ENCODE measurements at regions not wholly inside any gene's neighbourhood (a gene's known extent, or its start where the extent isn't known, plus 50 kb on each side); places are given as distances from the start of the nearest gene placed in this dataset.

- no peaks in the 10 kb centered on the region for H3K9me1 ChIP-seq (replicated peaks; ENCODE audit: control insufficient read depth, extremely low read depth, insufficient read depth, low read length)
- no peaks in the 10 kb centered on the region for H3K9me3 ChIP-seq (replicated peaks; ENCODE audit: control insufficient read depth, insufficient read depth, low read length)
- no peaks in the 10 kb centered on the region for H3K36me3 ChIP-seq (ENCODE audit: control insufficient read depth in 2 of 2, extremely low read depth in 1 of 2, insufficient read depth in 2 of 2, low read length in 2 of 2)
- ChIA-PET CTCF (no interaction called here), POLR2A (no interaction called here)
- DNase-seq (ENCODE audit: low read depth, low spot score) (no peak), FAIRE-seq (no peak)
- H3K79me2 ChIP-seq (ENCODE audit: control insufficient read depth, insufficient read depth, low read length): no peaks in the 10 kb centered on the region
- no peak overlapping the region for H3K4me2 ChIP-seq (ENCODE audit: insufficient read depth, low read length)
- dilution Hi-C loops (cut with MboI; ENCODE audit: extremely low pct_ligation_motif_present, low sequenced_read_pairs) (no loop called here), intact Hi-C loops (cut with micrococcal nuclease) (no loop called here)
- peaks cover 0 to 6% of the 10 kb centered on the region in 2 experiments for H3K27me3 ChIP-seq (ENCODE audit: control insufficient read depth in 2 of 2, insufficient read depth in 2 of 2, low read length in 2 of 2)
- no peak overlapping the region for H3K4me3 ChIP-seq (replicated peaks in 1 of 3; ENCODE audit: insufficient read depth in 1 of 3, low read depth in 1 of 3, low read length in 3 of 3)
- H3K27ac ChIP-seq (ENCODE audit: insufficient read depth, low read depth, low read length): no peak overlapping the region
- no peaks in the 10 kb centered on the region for H4K20me1 ChIP-seq (replicated peaks; ENCODE audit: control insufficient read depth, extremely low read depth, insufficient read depth, low read length)
- no peaks in the 10 kb centered on the region for H3K4me1 ChIP-seq (ENCODE audit: control insufficient read depth, extremely low read depth, insufficient read depth, low read length)
- TF ChIP-seq EZH2 (IDR thresholded peaks at IDR 0.05; ENCODE audit: borderline replicate concordance, low read depth, low read length, severe bottlenecking) (no peak), POLR2A (IDR thresholded peaks at IDR 0.05; ENCODE audit: low read depth, low read length) (no peak), MAX (IDR thresholded peaks at IDR 0.05; ENCODE audit: insufficient read depth, insufficient read length) (no peak), CTCF (IDR thresholded peaks at IDR 0.05; ENCODE audit: extremely low read depth in 1 of 2, insufficient read depth in 1 of 2, low read depth in 1 of 2, low read length in 2 of 2) (no peak), JUN (IDR thresholded peaks at IDR 0.05; ENCODE audit: borderline replicate concordance, insufficient read depth, insufficient read length, low read depth) (no peak), GATA2 (IDR thresholded peaks at IDR 0.05; ENCODE audit: insufficient read depth, insufficient read length, low read depth, low read length) (no peak), POLR2AphosphoS5 (IDR thresholded peaks at IDR 0.05; ENCODE audit: insufficient read depth, low read depth, low read length) (no peak), FOS (IDR thresholded peaks at IDR 0.05; ENCODE audit: borderline replicate concordance, insufficient read depth, low read length) (no peak), MYC (IDR thresholded peaks at IDR 0.05; ENCODE audit: low read depth, low read length) (no peak)
- BruUV-seq (replicated peaks): no TSS peak
- H3K9ac ChIP-seq (replicated peaks; ENCODE audit: extremely low read depth, insufficient read depth, low read length): no peak overlapping the region
- no peak overlapping the region for H2AFZ ChIP-seq (ENCODE audit: low read depth, low read length)
These were observed 299.1 kb upstream of the ROPN1 start for GRCh38 chr3:124291008-124291407.
